Lower lobe of right lung (tissue), 2 donors: ENCODE measurements at regions not wholly inside any gene's neighbourhood (a gene's known extent, or its start where the extent isn't known, plus 50 kb on each side); places are given as distances from the start of the nearest gene placed in this dataset.

Experiments used
- ATAC-seq, 2 donors: fragments of 200-7000 bp; cut with Tn5 transposase; one replicate each; pipeline ENCODE4 v1.9.1; 2020 to 2022; ENCODE audit warnings: mild to moderate bottlenecking in 2 of 2, moderate library complexity in 2 of 2
- DNase-seq: peaks from one replicate; pipeline ENCODE4 v3.0.0-alpha.2; 2020
- H3K27ac ChIP-seq: fragments of 200-600 bp; one replicate; pipeline ENCODE4 v1.8.0; 2022
- H3K27me3 ChIP-seq: fragments of 200-600 bp; one replicate; pipeline ENCODE4 v1.8.0; 2022; ENCODE audit warnings: low read depth
- H3K36me3 ChIP-seq: fragments of 200-600 bp; one replicate; pipeline ENCODE4 v1.8.0; 2022; ENCODE audit warnings: mild to moderate bottlenecking
- H3K4me1 ChIP-seq: fragments of 200-600 bp; one replicate; pipeline ENCODE4 v1.8.0; 2022
- H3K4me3 ChIP-seq: fragments of 200-600 bp; one replicate; pipeline ENCODE4 v1.8.0; 2022; ENCODE audit warnings: mild to moderate bottlenecking
- H3K9me3 ChIP-seq: fragments of 200-600 bp; one replicate; pipeline ENCODE4 v1.8.0; 2022
- CTCF ChIP-seq: fragments of 200-600 bp; IDR thresholded peaks from one replicate; pipeline ENCODE4 v1.8.0; 2022; ENCODE audit warnings: antibody characterized with exemption, mild to moderate bottlenecking
- intact Hi-C: fragments of 100-400 bp; cut with DNase I; formaldehyde crosslinking; loops from one replicate; pipeline ENCODE4 v1.11.0; 2022
- donor health status: DM: no; HTN: yes; CAD: no; lungs with severe emphysema.

DNA sequence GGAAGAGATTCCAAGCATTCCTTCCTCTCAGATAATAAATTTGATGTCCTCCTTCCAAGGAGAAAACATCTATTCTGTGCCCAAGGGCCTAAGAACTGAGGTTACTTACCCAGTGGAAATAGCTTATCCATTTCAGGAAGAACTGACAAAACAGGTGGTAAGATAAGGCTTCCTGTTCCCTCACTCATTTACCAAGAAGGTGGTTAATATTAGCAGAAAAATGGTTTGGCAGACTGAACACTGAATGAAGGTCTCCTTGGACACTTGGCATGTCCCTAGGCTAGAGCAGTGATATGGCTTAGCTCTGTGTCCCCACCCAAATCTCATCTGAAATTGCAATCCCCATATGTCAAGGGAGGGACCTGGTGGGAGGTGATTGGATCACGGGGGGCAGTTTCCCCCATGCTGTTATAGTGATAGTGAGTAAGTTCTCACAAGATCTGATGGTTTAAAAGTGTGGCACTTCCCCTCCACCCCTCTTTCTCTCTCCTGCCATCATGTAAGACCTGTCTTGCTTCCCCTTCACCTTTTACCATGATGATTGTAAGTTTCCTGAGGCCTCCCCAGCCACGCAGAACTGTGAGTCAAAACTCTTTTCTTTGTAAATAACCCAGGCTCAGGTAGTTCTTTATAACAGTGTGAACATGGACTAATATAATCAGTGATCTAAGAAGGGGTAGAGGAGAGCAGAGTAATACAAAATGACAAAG, 127.4 kb downstream of the ST8SIA2 start:
- DNase-seq (no peak), ATAC-seq (no peak)
- no peaks in the 10 kb centered on the region for H3K9me3 ChIP-seq
- no peak overlapping the region for H3K4me3 ChIP-seq
- H3K36me3 ChIP-seq: no peaks in the 10 kb centered on the region
- H3K27me3 ChIP-seq: no peaks in the 10 kb centered on the region
- H3K4me1 ChIP-seq: no peaks in the 10 kb centered on the region
- intact Hi-C loops: loop anchor here (10.0 kb wide), 1 partner anchor 194 kb away; no protein-coding TSS in a partner anchor
- H3K27ac ChIP-seq: no peak overlapping the region
- TF ChIP-seq CTCF: no peak

DNA sequence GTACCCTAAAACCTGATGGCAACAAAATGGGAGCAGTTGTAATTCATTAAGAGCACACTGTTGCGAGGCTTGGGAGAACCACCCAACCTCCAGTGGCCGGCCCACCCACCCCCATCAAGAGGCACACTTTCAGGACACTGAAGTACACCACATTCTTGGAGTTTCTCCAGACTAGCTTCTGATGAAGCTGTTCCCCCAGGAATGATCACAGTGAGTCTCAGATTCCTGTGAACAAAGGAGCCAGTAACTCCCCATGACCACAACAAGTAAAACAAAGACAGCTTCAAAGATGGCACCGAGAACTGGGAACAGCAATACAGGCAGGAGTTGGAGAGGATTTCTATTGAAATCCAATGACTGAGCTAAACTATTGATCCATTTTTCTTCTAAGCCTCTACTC, 126.0 kb downstream of the ST8SIA2 start:
- TF ChIP-seq CTCF: no peak
- H3K4me3 ChIP-seq: no peak overlapping the region
- H3K27me3 ChIP-seq: no peaks in the 10 kb centered on the region
- intact Hi-C loops: loop anchor here (10.0 kb wide), 1 partner anchor 195 kb away; no protein-coding TSS in a partner anchor
- H3K9me3 ChIP-seq: no peaks in the 10 kb centered on the region
- no peaks in the 10 kb centered on the region for H3K36me3 ChIP-seq
- no peak for DNase-seq
- no peak for ATAC-seq
- no peak overlapping the region for H3K27ac ChIP-seq
- no peaks in the 10 kb centered on the region for H3K4me1 ChIP-seq
